ENCODE measurements at regions not wholly inside any gene's neighbourhood (a gene's known extent, or its start where the extent isn't known, plus 50 kb on each side); places are given as distances from the start of the nearest gene placed in this dataset.

GRCh38 chr7:17552373-17552772 is 253.9 kb downstream of the AHR start:
- TF ChIP-seq CTCF (IDR thresholded peaks at IDR 0.05) (no peak), EP300 (IDR thresholded peaks at IDR 0.05) (no peak)

Data from tibial nerve (tissue), 4 donors.